Sigmoid colon (tissue), 4 donors: ENCODE measurements at regions not wholly inside any gene's neighbourhood (a gene's known extent, or its start where the extent isn't known, plus 50 kb on each side); places are given as distances from the start of the nearest gene placed in this dataset.

ENCODE experiments used
- EP300 ChIP-seq, 4 donors: sonication (generic); formaldehyde crosslinking; IDR thresholded peaks; one replicate each; pipeline ENCODE4 v1.6.1; 2017; ENCODE audit warnings: antibody characterized with exemption in 4 of 4
- TF ChIP-seq, protein P1 (sequence below), 4 experiments: fragments of 450-650 bp in 3 of 4; fragments of 200-600 bp in 1 of 4; IDR thresholded peaks; one replicate each; pipeline ENCODE4 v1.5.1; 2016 to 2019; ENCODE audit warnings: antibody characterized with exemption in 4 of 4, mild to moderate bottlenecking in 3 of 4, moderate library complexity in 2 of 4

DNA sequence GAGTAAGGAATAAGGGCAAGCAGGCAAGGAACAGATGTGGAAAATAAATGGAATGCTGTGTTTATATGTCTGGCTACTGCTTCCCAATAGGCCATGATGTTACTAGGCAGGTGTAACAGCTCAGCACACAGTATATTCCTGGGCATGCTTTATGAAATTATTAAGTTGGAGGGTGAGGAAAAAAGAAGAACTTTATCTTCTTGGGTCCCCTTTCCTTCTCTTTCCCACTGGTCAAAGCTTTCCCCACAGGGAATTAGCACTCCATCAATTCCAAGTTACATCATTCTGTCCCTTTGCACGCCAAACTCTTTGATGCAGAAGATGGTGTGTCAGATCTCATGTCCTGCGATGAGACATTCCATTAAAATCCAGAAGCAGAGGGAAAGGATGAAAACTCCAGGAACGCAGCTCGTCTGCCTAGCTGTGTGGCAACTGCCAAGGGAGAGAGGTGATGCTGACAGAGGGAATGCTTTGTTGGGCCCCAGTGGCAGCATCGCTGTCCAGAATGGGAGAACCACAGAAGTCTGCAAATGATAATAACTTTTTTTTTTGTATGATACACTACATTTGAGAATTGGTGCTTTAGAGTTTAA is 447.3 kb upstream of the ARRDC3 start:
- TF ChIP-seq, protein P1, sequence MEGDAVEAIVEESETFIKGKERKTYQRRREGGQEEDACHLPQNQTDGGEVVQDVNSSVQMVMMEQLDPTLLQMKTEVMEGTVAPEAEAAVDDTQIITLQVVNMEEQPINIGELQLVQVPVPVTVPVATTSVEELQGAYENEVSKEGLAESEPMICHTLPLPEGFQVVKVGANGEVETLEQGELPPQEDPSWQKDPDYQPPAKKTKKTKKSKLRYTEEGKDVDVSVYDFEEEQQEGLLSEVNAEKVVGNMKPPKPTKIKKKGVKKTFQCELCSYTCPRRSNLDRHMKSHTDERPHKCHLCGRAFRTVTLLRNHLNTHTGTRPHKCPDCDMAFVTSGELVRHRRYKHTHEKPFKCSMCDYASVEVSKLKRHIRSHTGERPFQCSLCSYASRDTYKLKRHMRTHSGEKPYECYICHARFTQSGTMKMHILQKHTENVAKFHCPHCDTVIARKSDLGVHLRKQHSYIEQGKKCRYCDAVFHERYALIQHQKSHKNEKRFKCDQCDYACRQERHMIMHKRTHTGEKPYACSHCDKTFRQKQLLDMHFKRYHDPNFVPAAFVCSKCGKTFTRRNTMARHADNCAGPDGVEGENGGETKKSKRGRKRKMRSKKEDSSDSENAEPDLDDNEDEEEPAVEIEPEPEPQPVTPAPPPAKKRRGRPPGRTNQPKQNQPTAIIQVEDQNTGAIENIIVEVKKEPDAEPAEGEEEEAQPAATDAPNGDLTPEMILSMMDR (IDR thresholded peaks at IDR 0.05): no peak
- no peak for TF ChIP-seq EP300 (IDR thresholded peaks at IDR 0.05)
